GM12872 (cell line): ENCODE measurements at regions not wholly inside any gene's neighbourhood (a gene's known extent, or its start where the extent isn't known, plus 50 kb on each side); places are given as distances from the start of the nearest gene placed in this dataset.

Experiments used
- CTCF ChIP-seq: IDR thresholded peaks from 3 replicates; pipeline ENCODE4 v1.5.1; 2011; ENCODE audit warnings: low read depth, mild to moderate bottlenecking, low read length, moderate library complexity; ENCODE audit not compliant: insufficient read depth

- no peak for TF ChIP-seq CTCF
These were observed 470.2 kb upstream of the ADGRL2 start for GRCh38 chr1:81330521-81330920.

GRCh38 chr1:81330111-81330510 is 470.6 kb upstream of the ADGRL2 start:
- no peak for TF ChIP-seq CTCF

- TF ChIP-seq CTCF, result no peak
These were observed 471.7 kb upstream of the ADGRL2 start for GRCh38 chr1:81329041-81329440.

- no peak for TF ChIP-seq CTCF
These were observed 473.0 kb upstream of the ADGRL2 start for GRCh38 chr1:81327743-81328142.

- TF ChIP-seq CTCF, result no peak
These were observed 473.5 kb upstream of the ADGRL2 start for GRCh38 chr1:81327103-81327710.

GRCh38 chr1:81326212-81326611 is 474.5 kb upstream of the ADGRL2 start:
- TF ChIP-seq CTCF, result no peak

GRCh38 chr1:81325397-81325796 is 475.3 kb upstream of the ADGRL2 start:
- no peak for TF ChIP-seq CTCF
